ENCODE measurements at regions not wholly inside any gene's neighbourhood (a gene's known extent, or its start where the extent isn't known, plus 50 kb on each side); places are given as distances from the start of the nearest gene placed in this dataset.

- TF ChIP-seq CTCF (IDR thresholded peaks at IDR 0.05; ENCODE audit: low read length), result no peak
- no peak for TF ChIP-seq EZH2 (IDR thresholded peaks at IDR 0.05; ENCODE audit: borderline replicate concordance, low read length)
Measured at GRCh38 chr1:101483982-101484688, 247.3 kb downstream of the S1PR1 start.
